ENCODE measurements at regions not wholly inside any gene's neighbourhood (a gene's known extent, or its start where the extent isn't known, plus 50 kb on each side); places are given as distances from the start of the nearest gene placed in this dataset.

GRCh38 chr1:234862944-234863515 is 253.1 kb upstream of the IRF2BP2 start:
- TF ChIP-seq, protein P1, sequence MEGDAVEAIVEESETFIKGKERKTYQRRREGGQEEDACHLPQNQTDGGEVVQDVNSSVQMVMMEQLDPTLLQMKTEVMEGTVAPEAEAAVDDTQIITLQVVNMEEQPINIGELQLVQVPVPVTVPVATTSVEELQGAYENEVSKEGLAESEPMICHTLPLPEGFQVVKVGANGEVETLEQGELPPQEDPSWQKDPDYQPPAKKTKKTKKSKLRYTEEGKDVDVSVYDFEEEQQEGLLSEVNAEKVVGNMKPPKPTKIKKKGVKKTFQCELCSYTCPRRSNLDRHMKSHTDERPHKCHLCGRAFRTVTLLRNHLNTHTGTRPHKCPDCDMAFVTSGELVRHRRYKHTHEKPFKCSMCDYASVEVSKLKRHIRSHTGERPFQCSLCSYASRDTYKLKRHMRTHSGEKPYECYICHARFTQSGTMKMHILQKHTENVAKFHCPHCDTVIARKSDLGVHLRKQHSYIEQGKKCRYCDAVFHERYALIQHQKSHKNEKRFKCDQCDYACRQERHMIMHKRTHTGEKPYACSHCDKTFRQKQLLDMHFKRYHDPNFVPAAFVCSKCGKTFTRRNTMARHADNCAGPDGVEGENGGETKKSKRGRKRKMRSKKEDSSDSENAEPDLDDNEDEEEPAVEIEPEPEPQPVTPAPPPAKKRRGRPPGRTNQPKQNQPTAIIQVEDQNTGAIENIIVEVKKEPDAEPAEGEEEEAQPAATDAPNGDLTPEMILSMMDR (IDR thresholded peaks at IDR 0.05), result no peak
- TF ChIP-seq POLR2A (IDR thresholded peaks at IDR 0.05), result no peak
